ENCODE measurements at regions not wholly inside any gene's neighbourhood (a gene's known extent, or its start where the extent isn't known, plus 50 kb on each side); places are given as distances from the start of the nearest gene placed in this dataset.

- DNase-seq (ENCODE audit: low spot score) = no peak
- BruUV-seq (replicated peaks) = no TSS peak
- TF ChIP-seq CTCF (conservative IDR thresholded peaks at IDR 0.05; ENCODE audit: low read depth, low read length) (no peak), EZH2 (IDR thresholded peaks at IDR 0.05; ENCODE audit: borderline replicate concordance, low read depth, low read length, poor library complexity, severe bottlenecking) (no peak)
- intact Hi-C loops (cut with micrococcal nuclease; ENCODE audit: unreplicated experiment) = no loop called here
- POLR2A ChIA-PET (ENCODE audit: low non-redundant PET) = no interaction called here
- Histone ChIP-seq H3K36me3 (ENCODE audit: insufficient read depth, low read length, poor library complexity, severe bottlenecking) (no peaks in the 10 kb centered on the region), H3K4me1 (ENCODE audit: insufficient read depth, low read length, poor library complexity, severe bottlenecking) (no peaks in the 10 kb centered on the region), H3K27ac (ENCODE audit: low read depth, low read length, poor library complexity, severe bottlenecking) (no peak overlapping the region), H3K9me3 (ENCODE audit: low read depth, low read length, poor library complexity, severe bottlenecking) (no peaks in the 10 kb centered on the region), H3K27me3 (replicated peaks; ENCODE audit: insufficient read depth, low read depth, low read length, poor library complexity) (no peaks in the 10 kb centered on the region), H3K4me3 (ENCODE audit: low read depth, low read length, poor library complexity, severe bottlenecking) (no peak overlapping the region)
- CTCF ChIA-PET = no interaction called here
These were observed 362.3 kb upstream of the BCHE start for GRCh38 chr3:166199491-166199890.

- Histone ChIP-seq H3K27me3 (replicated peaks; ENCODE audit: insufficient read depth, low read depth, low read length, poor library complexity) (no peaks in the 10 kb centered on the region), H3K36me3 (ENCODE audit: insufficient read depth, low read length, poor library complexity, severe bottlenecking) (no peaks in the 10 kb centered on the region), H3K9me3 (ENCODE audit: low read depth, low read length, poor library complexity, severe bottlenecking) (no peaks in the 10 kb centered on the region), H3K27ac (ENCODE audit: low read depth, low read length, poor library complexity, severe bottlenecking) (no peak overlapping the region), H3K4me3 (ENCODE audit: low read depth, low read length, poor library complexity, severe bottlenecking) (no peak overlapping the region), H3K4me1 (ENCODE audit: insufficient read depth, low read length, poor library complexity, severe bottlenecking) (no peaks in the 10 kb centered on the region)
- ChIA-PET POLR2A (ENCODE audit: low non-redundant PET) (no interaction called here), CTCF (no interaction called here)
- BruUV-seq (replicated peaks) = no TSS peak
- TF ChIP-seq CTCF (conservative IDR thresholded peaks at IDR 0.05; ENCODE audit: low read depth, low read length) = no peak
- no peak for TF ChIP-seq EZH2 (IDR thresholded peaks at IDR 0.05; ENCODE audit: borderline replicate concordance, low read depth, low read length, poor library complexity, severe bottlenecking)
- intact Hi-C loops (cut with micrococcal nuclease; ENCODE audit: unreplicated experiment) = no loop called here
- DNase-seq (ENCODE audit: low spot score) = no peak
These were observed 358.6 kb upstream of the BCHE start for GRCh38 chr3:166195808-166196207.

- Histone ChIP-seq H3K27me3 (replicated peaks; ENCODE audit: insufficient read depth, low read depth, low read length, poor library complexity) (no peaks in the 10 kb centered on the region), H3K36me3 (ENCODE audit: insufficient read depth, low read length, poor library complexity, severe bottlenecking) (no peaks in the 10 kb centered on the region), H3K4me3 (ENCODE audit: low read depth, low read length, poor library complexity, severe bottlenecking) (no peak overlapping the region), H3K4me1 (ENCODE audit: insufficient read depth, low read length, poor library complexity, severe bottlenecking) (no peaks in the 10 kb centered on the region), H3K9me3 (ENCODE audit: low read depth, low read length, poor library complexity, severe bottlenecking) (no peaks in the 10 kb centered on the region), H3K27ac (ENCODE audit: low read depth, low read length, poor library complexity, severe bottlenecking) (no peak overlapping the region)
- ChIA-PET CTCF (no interaction called here), POLR2A (ENCODE audit: low non-redundant PET) (no interaction called here)
- intact Hi-C loops (cut with micrococcal nuclease; ENCODE audit: unreplicated experiment) = no loop called here
- no TSS peak for BruUV-seq (replicated peaks)
- DNase-seq (ENCODE audit: low spot score) = no peak
- TF ChIP-seq EZH2 (IDR thresholded peaks at IDR 0.05; ENCODE audit: borderline replicate concordance, low read depth, low read length, poor library complexity, severe bottlenecking) (no peak), CTCF (conservative IDR thresholded peaks at IDR 0.05; ENCODE audit: low read depth, low read length) (no peak)
These were observed 354.2 kb upstream of the BCHE start for GRCh38 chr3:166191411-166191810.

Measured in A673 (cell line).